GM06990 (cell line): ENCODE measurements at regions not wholly inside any gene's neighbourhood (a gene's known extent, or its start where the extent isn't known, plus 50 kb on each side); places are given as distances from the start of the nearest gene placed in this dataset.

Source experiments
- DNase-seq: peaks from one replicate; pipeline ENCODE4 v3.0.0-alpha.2; 2011; ENCODE audit not compliant: insufficient read length; ENCODE audit errors: extremely low read depth
- H3K27me3 ChIP-seq: replicated peaks from 2 replicates; pipeline ENCODE4 v1.6.0; 2011; ENCODE audit warnings: low read length; ENCODE audit not compliant: control insufficient read depth, insufficient read depth
- H3K36me3 ChIP-seq: 2 replicates; pipeline ENCODE4 v1.5.1; 2011; ENCODE audit warnings: low read length; ENCODE audit not compliant: control insufficient read depth, insufficient read depth
- H3K4me3 ChIP-seq: replicated peaks from 2 replicates; pipeline ENCODE4 v1.5.1; 2011; ENCODE audit warnings: low read depth, mild to moderate bottlenecking, control low read depth, low read length
- CTCF ChIP-seq: IDR thresholded peaks from 2 replicates; pipeline ENCODE4 v1.5.1; 2011; ENCODE audit warnings: low read length, control low read depth, mild to moderate bottlenecking, inconsistent platforms; ENCODE audit not compliant: insufficient read depth, poor library complexity, severe bottlenecking

GRCh38 chr1:238675221-238675620, 711.1 kb upstream of the CHRM3 start:
- H3K27me3 ChIP-seq = no peaks in the 10 kb centered on the region
- no peaks in the 10 kb centered on the region for H3K36me3 ChIP-seq
- no peak for TF ChIP-seq CTCF
- no peak overlapping the region for H3K4me3 ChIP-seq
- no peak for DNase-seq

DNA sequence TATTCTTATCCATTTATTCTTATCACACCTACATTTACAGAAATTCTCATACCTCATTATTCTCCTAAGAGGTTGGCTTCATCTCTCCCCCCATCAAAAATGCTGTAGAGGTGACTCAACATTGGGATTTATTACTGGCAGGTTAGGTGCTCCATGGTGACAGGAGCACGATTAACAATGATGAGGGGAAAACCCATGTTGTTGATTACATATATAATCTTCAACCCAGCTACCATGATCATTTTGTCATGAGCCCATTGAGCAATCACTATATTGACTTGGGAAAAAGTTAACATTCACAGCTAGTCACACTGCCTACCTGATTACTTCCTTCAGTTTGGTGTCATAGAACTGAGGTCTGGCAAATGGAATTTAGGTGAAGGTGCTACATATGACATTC, 712.1 kb upstream of the CHRM3 start:
- no peak for TF ChIP-seq CTCF
- Histone ChIP-seq H3K4me3 (no peak overlapping the region), H3K27me3 (no peaks in the 10 kb centered on the region), H3K36me3 (no peaks in the 10 kb centered on the region)
- no peak for DNase-seq

DNA sequence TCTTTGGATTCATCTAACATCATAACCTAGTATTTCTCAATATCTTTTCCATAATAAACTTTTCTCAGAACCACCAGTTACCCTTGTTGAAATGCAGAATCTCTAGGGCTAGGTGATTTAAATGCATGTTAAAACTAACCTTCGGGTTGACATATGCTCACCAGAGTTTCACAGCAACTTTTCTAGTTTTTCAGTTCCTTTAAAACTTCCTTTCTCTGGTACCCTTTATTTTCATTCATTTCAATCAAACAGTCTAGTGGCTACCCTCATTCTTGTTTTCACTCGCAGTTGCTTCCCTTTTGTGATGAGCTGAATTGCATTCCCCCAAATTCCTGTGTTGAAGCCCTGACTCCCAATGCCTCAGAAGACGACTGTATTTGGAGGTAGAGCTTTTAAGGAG, 712.8 kb upstream of the CHRM3 start:
- TF ChIP-seq CTCF = no peak
- H3K4me3 ChIP-seq = no peak overlapping the region
- DNase-seq = no peak
- H3K27me3 ChIP-seq = no peaks in the 10 kb centered on the region
- H3K36me3 ChIP-seq = no peaks in the 10 kb centered on the region

- Histone ChIP-seq H3K36me3 (no peaks in the 10 kb centered on the region), H3K4me3 (no peak overlapping the region), H3K27me3 (no peaks in the 10 kb centered on the region)
- DNase-seq = no peak
- TF ChIP-seq CTCF = no peak
Measured at GRCh38 chr1:238672806-238673205, 713.6 kb upstream of the CHRM3 start.

DNA sequence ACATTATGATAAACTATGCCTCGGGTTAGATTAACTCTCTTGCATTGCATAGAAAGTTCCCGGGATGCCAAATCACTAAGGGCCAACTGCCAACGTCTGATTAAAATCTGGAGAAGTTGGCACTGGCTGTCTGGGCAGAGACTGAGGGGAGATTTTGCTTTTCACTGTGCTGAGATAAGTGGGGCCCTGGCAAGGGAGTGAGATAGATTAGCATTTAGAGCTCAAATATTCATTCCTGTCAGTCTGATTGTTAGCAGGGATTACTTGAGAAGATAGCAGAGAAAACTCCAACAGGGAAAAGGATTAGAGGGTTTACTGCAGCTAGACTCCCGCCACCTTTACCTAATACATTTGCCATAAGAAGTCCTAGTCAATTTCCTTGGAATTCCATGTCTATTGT, 714.1 kb upstream of the CHRM3 start:
- TF ChIP-seq CTCF = no peak
- Histone ChIP-seq H3K36me3 (no peaks in the 10 kb centered on the region), H3K27me3 (no peaks in the 10 kb centered on the region), H3K4me3 (no peak overlapping the region)
- DNase-seq = no peak

DNA sequence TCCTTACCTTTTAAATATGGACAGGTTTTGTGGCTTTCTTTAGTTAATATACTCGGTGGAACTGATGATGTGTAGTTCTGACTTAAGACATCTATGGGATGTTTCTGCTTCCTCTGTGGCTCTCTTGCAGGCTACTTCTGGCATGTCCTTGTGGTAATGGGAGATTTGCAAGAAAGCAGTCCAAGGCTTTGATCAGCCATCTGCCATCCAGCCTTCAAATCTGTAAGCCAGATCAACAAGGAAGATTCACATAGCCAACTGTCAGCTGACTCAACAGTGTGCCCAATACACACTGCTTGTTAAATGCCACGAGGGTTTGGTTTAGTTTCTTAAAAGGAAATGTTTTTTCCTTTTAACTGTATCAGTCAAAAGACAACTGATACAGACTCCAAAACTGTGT, 722.2 kb upstream of the CHRM3 start:
- no peak for DNase-seq
- Histone ChIP-seq H3K27me3 (no peaks in the 10 kb centered on the region), H3K36me3 (no peaks in the 10 kb centered on the region), H3K4me3 (no peak overlapping the region)
- TF ChIP-seq CTCF = no peak
